Karpas-422 (cell line): ENCODE measurements at regions not wholly inside any gene's neighbourhood (a gene's known extent, or its start where the extent isn't known, plus 50 kb on each side); places are given as distances from the start of the nearest gene placed in this dataset.
A peak's percentile ranks its signal among the peaks of the same experiment; 100 is the strongest.
"Not testable (repeated sequence)": the region's sequence is repeated elsewhere in the genome, so short reads cannot be mapped to it uniquely, and the experiment has no call there.

Source experiments
- DNase-seq: peaks from one replicate; pipeline ENCODE4 v3.0.0-alpha.2; 2015
- H2AFZ ChIP-seq: fragments of 200-600 bp; sonication (generic); 2 replicates; pipeline ENCODE4 v1.6.1; 2014; ENCODE audit warnings: antibody characterized with exemption, low read length, mixed read lengths
- H3K27ac ChIP-seq: fragments of 200-600 bp; sonication (generic); 2 replicates; pipeline ENCODE4 v1.5.1; 2014; ENCODE audit warnings: mild to moderate bottlenecking, low read length, moderate library complexity
- H3K27me3 ChIP-seq: fragments of 200-600 bp; sonication (generic); 2 replicates; pipeline ENCODE4 v1.6.1; 2014; ENCODE audit warnings: low read length, mixed read lengths
- H3K36me3 ChIP-seq: fragments of 200-600 bp; sonication (generic); 2 replicates; pipeline ENCODE4 v1.6.1; 2014; ENCODE audit warnings: low read length, mixed read lengths; ENCODE audit not compliant: insufficient read depth
- H3K4me1 ChIP-seq: fragments of 200-600 bp; sonication (generic); 2 replicates; pipeline ENCODE4 v1.6.1; 2014; ENCODE audit warnings: mild to moderate bottlenecking, low read length, mixed read lengths
- H3K4me2 ChIP-seq: fragments of 200-600 bp; sonication (generic); 2 replicates; pipeline ENCODE4 v1.6.1; 2014; ENCODE audit warnings: low read length, low read depth, mild to moderate bottlenecking; ENCODE audit not compliant: poor library complexity, severe bottlenecking
- H3K4me3 ChIP-seq: fragments of 200-600 bp; sonication (generic); 2 replicates; pipeline ENCODE4 v1.5.1; 2014; ENCODE audit warnings: mild to moderate bottlenecking, antibody characterized with exemption, low read length, mixed read lengths
- H3K79me2 ChIP-seq: fragments of 200-600 bp; sonication (generic); 2 replicates; pipeline ENCODE4 v1.6.1; 2014; ENCODE audit warnings: mild to moderate bottlenecking, low read length, mixed read lengths
- H3K9ac ChIP-seq: fragments of 200-600 bp; sonication (generic); 2 replicates; pipeline ENCODE4 v1.6.0; 2014; ENCODE audit warnings: low read length
- H3K9me2 ChIP-seq: fragments of 200-600 bp; sonication (generic), shearing (Covaris generic); replicated peaks from 2 replicates; pipeline ENCODE4 v1.6.0; 2014; ENCODE audit warnings: mild to moderate bottlenecking, low read length, moderate library complexity; ENCODE audit not compliant: insufficient read depth
- H3K9me3 ChIP-seq: fragments of 300-700, 200-600 bp; sonication (generic); 2 replicates; pipeline ENCODE4 v1.6.1; 2014; ENCODE audit warnings: low read length, mixed read lengths
- H4K20me1 ChIP-seq: fragments of 200-600 bp; sonication (generic); 2 replicates; pipeline ENCODE4 v1.6.1; 2014; ENCODE audit warnings: mild to moderate bottlenecking, antibody characterized with exemption, low read length, low read depth; ENCODE audit not compliant: insufficient read depth

- peaks cover 28% of the 10 kb centered on the region for H3K4me1 ChIP-seq
- not testable (repeated sequence) for H3K9ac ChIP-seq, H3K9me3 ChIP-seq, H4K20me1 ChIP-seq, H3K36me3 ChIP-seq, H3K4me3 ChIP-seq, H3K9me2 ChIP-seq, H3K27me3 ChIP-seq, H2AFZ ChIP-seq, H3K79me2 ChIP-seq, H3K27ac ChIP-seq
- DNase-seq: peak; percentile 41
- H3K4me2 ChIP-seq: peak overlapping the region; percentile 36
Measured at GRCh38 chr9:62804314-62804713, 1614.5 kb downstream of the SPATA31A7 start.

DNA sequence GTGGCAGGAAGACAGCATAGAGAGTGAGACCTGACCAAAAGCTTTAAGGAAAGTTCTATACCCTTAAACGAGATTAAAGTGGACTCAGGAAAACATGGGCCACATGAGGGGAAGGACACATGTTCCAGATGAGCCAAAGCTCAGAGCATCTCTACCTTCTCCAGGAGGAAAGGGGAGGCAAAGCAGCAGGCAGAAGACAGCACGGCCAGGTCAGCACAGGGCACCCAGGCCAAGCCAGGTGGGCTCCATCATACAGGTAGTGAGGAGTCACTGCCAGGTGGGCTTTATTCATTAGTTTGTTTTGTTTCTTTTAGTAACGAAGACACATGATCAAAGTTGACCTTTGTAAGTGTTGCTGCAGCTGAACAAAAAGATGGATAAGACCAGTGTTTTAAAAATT, 1617.6 kb downstream of the SPATA31A7 start:
- not testable (repeated sequence) for H4K20me1 ChIP-seq, H3K36me3 ChIP-seq, H3K4me1 ChIP-seq, H3K4me2 ChIP-seq, H3K9me3 ChIP-seq, H3K9me2 ChIP-seq, H3K79me2 ChIP-seq, DNase-seq, H2AFZ ChIP-seq, H3K27me3 ChIP-seq, H3K9ac ChIP-seq, H3K27ac ChIP-seq, H3K4me3 ChIP-seq

- H2AFZ ChIP-seq, H3K4me3 ChIP-seq, H3K9me3 ChIP-seq, H3K9me2 ChIP-seq, H3K79me2 ChIP-seq, H3K4me2 ChIP-seq, H3K4me1 ChIP-seq, H4K20me1 ChIP-seq, H3K27me3 ChIP-seq, H3K36me3 ChIP-seq, H3K27ac ChIP-seq, H3K9ac ChIP-seq: not testable (repeated sequence)
- peak; percentile 11 for DNase-seq
Measured at GRCh38 chr9:62808081-62808480, 1618.2 kb downstream of the SPATA31A7 start.

DNA sequence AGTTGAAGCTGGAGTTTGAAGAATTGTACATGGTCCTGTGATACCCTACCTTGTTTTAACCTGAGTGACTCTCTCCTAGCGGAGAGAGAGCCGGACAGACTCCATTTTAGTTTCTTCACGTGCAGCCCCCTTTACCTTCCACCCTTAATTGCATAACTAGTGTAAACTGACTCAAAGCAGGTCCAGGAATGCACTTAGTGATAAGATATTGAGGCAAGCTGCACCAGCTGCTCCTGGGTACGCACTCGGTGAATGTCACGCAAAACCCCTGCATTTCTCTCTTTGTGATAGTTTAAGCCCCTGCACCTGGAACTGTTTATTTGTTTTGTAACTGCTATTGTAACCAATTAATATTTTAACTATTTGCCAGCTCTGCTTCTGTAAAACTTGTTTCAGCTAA, 1620.5 kb downstream of the SPATA31A7 start:
- not testable (repeated sequence) for H3K4me3 ChIP-seq, H3K4me2 ChIP-seq, H3K9ac ChIP-seq, H3K9me2 ChIP-seq, H3K9me3 ChIP-seq, H3K27me3 ChIP-seq, H3K79me2 ChIP-seq, H3K36me3 ChIP-seq, H3K27ac ChIP-seq, H3K4me1 ChIP-seq, H2AFZ ChIP-seq, H4K20me1 ChIP-seq
- DNase-seq: peak; percentile 7

DNA sequence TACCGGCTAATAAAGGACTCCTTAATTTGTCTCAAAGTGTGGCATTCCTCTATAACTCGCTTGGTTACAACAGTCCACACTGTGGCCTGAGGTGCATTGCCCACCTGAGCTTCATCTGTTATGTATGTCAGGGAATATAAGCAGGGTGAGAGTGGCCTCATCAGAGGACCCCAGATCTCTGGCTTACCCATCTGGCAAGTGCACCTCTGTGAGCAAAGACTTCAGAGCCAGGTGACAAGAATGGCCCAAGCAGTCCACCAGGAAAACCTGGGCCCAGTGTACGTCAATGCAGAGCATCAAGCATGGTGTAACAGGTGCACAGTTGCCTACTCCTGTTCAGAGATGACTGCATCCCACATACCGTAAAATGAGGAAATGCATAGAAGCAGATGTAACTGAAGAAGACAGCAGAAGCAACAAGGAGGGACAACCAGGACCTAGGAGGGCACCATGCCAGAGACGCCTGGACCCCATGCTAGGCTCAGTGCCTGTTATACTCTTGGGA, 1621.0 kb downstream of the SPATA31A7 start:
- H3K4me3 ChIP-seq, H2AFZ ChIP-seq, H3K9me3 ChIP-seq, H3K4me2 ChIP-seq, H3K9me2 ChIP-seq, H3K9ac ChIP-seq, H3K27me3 ChIP-seq, H3K36me3 ChIP-seq, H3K27ac ChIP-seq, H3K4me1 ChIP-seq, H3K79me2 ChIP-seq, H4K20me1 ChIP-seq: not testable (repeated sequence)
- DNase-seq: peak; percentile 37

DNA sequence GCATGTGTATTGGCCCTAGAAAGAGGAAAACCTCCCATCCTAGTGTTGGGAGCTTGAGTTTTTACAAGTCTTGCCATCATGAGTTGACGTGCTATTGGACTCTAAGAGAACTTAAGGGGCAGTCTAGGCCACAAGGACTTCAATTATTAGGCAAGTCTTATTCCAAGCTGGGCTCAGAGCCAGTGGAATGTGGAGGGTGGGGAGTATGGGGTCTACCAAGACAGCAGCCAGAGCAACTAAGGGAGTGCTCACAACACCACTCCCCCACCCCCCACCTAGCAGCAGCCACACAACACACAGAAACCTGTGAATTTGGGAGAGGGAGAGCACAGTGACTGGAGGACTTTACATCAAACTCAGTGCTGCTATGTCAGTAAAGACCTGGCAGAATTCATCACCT, 1625.6 kb downstream of the SPATA31A7 start:
- not testable (repeated sequence) for H3K4me2 ChIP-seq, H4K20me1 ChIP-seq, H3K36me3 ChIP-seq, H3K4me3 ChIP-seq, H3K4me1 ChIP-seq, DNase-seq, H3K9ac ChIP-seq, H3K27me3 ChIP-seq, H3K27ac ChIP-seq, H2AFZ ChIP-seq, H3K9me2 ChIP-seq, H3K79me2 ChIP-seq, H3K9me3 ChIP-seq

GRCh38 chr9:62816331-62816730, 1626.5 kb downstream of the SPATA31A7 start:
- not testable (repeated sequence) for H3K27ac ChIP-seq, H2AFZ ChIP-seq, H3K36me3 ChIP-seq, H3K27me3 ChIP-seq, H3K4me1 ChIP-seq, H3K9me3 ChIP-seq, H3K79me2 ChIP-seq, H4K20me1 ChIP-seq, H3K9me2 ChIP-seq, H3K9ac ChIP-seq, H3K4me2 ChIP-seq, H3K4me3 ChIP-seq
- DNase-seq: peak; percentile 39

DNA sequence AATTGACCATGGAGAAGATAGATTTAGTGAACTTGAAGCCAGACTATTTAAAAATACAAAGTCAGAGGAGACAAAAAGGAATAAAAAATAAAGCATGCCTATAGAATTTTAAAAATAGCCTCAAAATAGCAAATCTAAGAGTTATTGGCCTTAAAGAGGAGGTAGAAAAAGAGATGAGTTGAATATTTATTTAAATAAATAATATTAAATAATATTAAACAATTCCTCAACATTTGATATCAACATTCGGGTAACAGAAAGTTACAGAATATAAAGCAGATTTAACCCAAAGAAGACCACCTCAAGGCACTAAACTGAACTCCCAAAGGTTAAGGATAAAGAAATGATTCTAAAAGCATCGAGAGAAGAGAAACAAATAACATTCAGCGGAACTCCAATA, 1627.4 kb downstream of the SPATA31A7 start:
- not testable (repeated sequence) for H3K9ac ChIP-seq, H3K9me2 ChIP-seq, H3K36me3 ChIP-seq, H3K4me3 ChIP-seq, DNase-seq, H2AFZ ChIP-seq, H3K4me1 ChIP-seq, H3K79me2 ChIP-seq, H3K4me2 ChIP-seq, H3K27ac ChIP-seq, H3K9me3 ChIP-seq, H4K20me1 ChIP-seq, H3K27me3 ChIP-seq

DNA sequence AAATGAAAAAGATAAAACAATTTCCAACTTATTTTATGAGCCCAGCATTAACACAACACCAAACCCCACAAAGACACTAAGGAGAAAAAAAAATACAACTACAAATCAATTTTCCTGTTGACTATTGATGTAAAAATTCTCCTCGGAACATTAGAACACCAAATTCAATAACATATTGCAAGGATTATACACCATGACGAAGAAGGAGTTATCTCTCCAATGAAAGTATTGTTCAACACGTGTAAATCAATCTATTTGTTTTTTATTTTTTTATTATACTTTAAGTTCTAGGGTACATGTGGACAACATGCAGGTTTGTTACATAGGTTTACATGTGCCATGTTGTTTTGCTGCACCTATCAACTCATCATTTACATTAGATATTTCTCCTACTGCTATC, 1632.3 kb downstream of the SPATA31A7 start:
- H3K27me3 ChIP-seq, H3K9me3 ChIP-seq, H3K9ac ChIP-seq, H4K20me1 ChIP-seq, H3K79me2 ChIP-seq, DNase-seq, H3K36me3 ChIP-seq, H3K4me2 ChIP-seq, H3K27ac ChIP-seq, H3K4me3 ChIP-seq, H3K9me2 ChIP-seq, H3K4me1 ChIP-seq, H2AFZ ChIP-seq: not testable (repeated sequence)
